ENCODE measurements at regions not wholly inside any gene's neighbourhood (a gene's known extent, or its start where the extent isn't known, plus 50 kb on each side); places are given as distances from the start of the nearest gene placed in this dataset.

- no peak overlapping the region for H2BK5ac ChIP-seq (ENCODE audit: low read length)
- no peak overlapping the region for H3K23ac ChIP-seq (ENCODE audit: low read depth, low read length, poor library complexity)
- peaks cover 0 to 2% of the 10 kb centered on the region in 2 donors for H3K4me1 ChIP-seq (ENCODE audit: control insufficient read depth in 2 of 2, insufficient read depth in 1 of 2, low read depth in 1 of 2, low read length in 2 of 2)
- no peak overlapping the region for H2AK5ac ChIP-seq (ENCODE audit: low read depth, low read length)
- H4K8ac ChIP-seq (ENCODE audit: low read depth, low read length), result no peak overlapping the region
- H2BK15ac ChIP-seq (ENCODE audit: low read length), result no peak overlapping the region
- H2BK120ac ChIP-seq (ENCODE audit: low read depth, low read length), result no peak overlapping the region
- H3K4me2 ChIP-seq (ENCODE audit: insufficient read depth, low read length, poor library complexity, severe bottlenecking), result no peak overlapping the region
- no peaks in the 10 kb centered on the region for H3K79me1 ChIP-seq (ENCODE audit: low read depth, low read length)
- H3K14ac ChIP-seq (ENCODE audit: low read length), result no peak overlapping the region
- no peak overlapping the region for H4K91ac ChIP-seq (ENCODE audit: low read depth, low read length, poor library complexity)
- H3K4me3 ChIP-seq (ENCODE audit: low read length in 2 of 2), result no peak overlapping the region
- H3K18ac ChIP-seq (ENCODE audit: low read length), result no peak overlapping the region
- H3K36me3 ChIP-seq (replicated peaks in 1 of 2; ENCODE audit: control insufficient read depth in 2 of 2, insufficient read depth in 2 of 2, low read length in 2 of 2), result no peaks in the 10 kb centered on the region
- H3K9me3 ChIP-seq (replicated peaks in 1 of 2; ENCODE audit: control insufficient read depth in 2 of 2, insufficient read depth in 1 of 2, low read depth in 1 of 2, low read length in 2 of 2), result no peaks in the 10 kb centered on the region
- DNase-seq (ENCODE audit: low spot score), result no peak
- H3K27ac ChIP-seq (replicated peaks; ENCODE audit: low read length), result no peak overlapping the region
- no peak overlapping the region for H3K9ac ChIP-seq (ENCODE audit: low read depth, low read length, poor library complexity)
- H2BK12ac ChIP-seq (ENCODE audit: low read length), result no peak overlapping the region
- no peaks in the 10 kb centered on the region for H3K27me3 ChIP-seq (ENCODE audit: control insufficient read depth in 3 of 3, insufficient read depth in 3 of 3, low read depth in 1 of 3, low read length in 3 of 3)
- H2AFZ ChIP-seq (ENCODE audit: low read length), result no peak overlapping the region
- no peak overlapping the region for H3K4ac ChIP-seq (ENCODE audit: low read length)
Measured at GRCh38 chr11:24056051-24056450, 440.8 kb upstream of the LUZP2 start.

DNA sequence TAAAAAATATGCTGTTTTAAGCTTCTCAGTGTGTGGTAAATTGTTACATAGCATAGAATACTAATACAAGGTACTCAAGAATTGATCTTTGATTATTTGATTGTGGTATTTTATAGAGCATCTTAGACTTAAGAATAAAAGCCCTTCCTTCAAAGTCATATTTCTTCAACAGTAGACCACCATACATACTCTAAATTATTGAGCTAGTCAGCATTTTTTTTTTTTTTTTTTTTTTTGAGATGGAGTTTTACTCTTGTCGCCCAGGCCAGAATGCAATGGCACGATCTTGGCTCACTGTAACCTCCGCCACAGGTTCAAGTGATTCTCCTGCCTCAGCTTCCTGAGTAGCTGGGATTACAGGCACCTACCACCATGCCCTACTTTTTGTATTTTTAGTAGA lies 436.7 kb upstream of the LUZP2 start:
- Histone ChIP-seq H2AFZ (ENCODE audit: low read length) (no peak overlapping the region), H3K4me1 (ENCODE audit: control insufficient read depth in 2 of 2, insufficient read depth in 1 of 2, low read depth in 1 of 2, low read length in 2 of 2) (peaks cover 2 to 4% of the 10 kb centered on the region in 2 donors), H4K8ac (ENCODE audit: low read depth, low read length) (no peak overlapping the region), H3K9ac (ENCODE audit: low read depth, low read length, poor library complexity) (no peak overlapping the region), H2BK15ac (ENCODE audit: low read length) (no peak overlapping the region), H3K9me3 (replicated peaks in 1 of 2; ENCODE audit: control insufficient read depth in 2 of 2, insufficient read depth in 1 of 2, low read depth in 1 of 2, low read length in 2 of 2) (no peaks in the 10 kb centered on the region), H2AK5ac (ENCODE audit: low read depth, low read length) (no peak overlapping the region), H3K23ac (ENCODE audit: low read depth, low read length, poor library complexity) (no peak overlapping the region), H4K91ac (ENCODE audit: low read depth, low read length, poor library complexity) (no peak overlapping the region), H3K18ac (ENCODE audit: low read length) (no peak overlapping the region), H3K4me3 (ENCODE audit: low read length in 2 of 2) (no peak overlapping the region), H3K27me3 (ENCODE audit: control insufficient read depth in 3 of 3, insufficient read depth in 3 of 3, low read depth in 1 of 3, low read length in 3 of 3) (no peaks in the 10 kb centered on the region), H3K4ac (ENCODE audit: low read length) (no peak overlapping the region), H2BK5ac (ENCODE audit: low read length) (no peak overlapping the region), H2BK12ac (ENCODE audit: low read length) (no peak overlapping the region), H2BK120ac (ENCODE audit: low read depth, low read length) (no peak overlapping the region), H3K14ac (ENCODE audit: low read length) (no peak overlapping the region), H3K4me2 (ENCODE audit: insufficient read depth, low read length, poor library complexity, severe bottlenecking) (no peak overlapping the region), H3K36me3 (replicated peaks in 1 of 2; ENCODE audit: control insufficient read depth in 2 of 2, insufficient read depth in 2 of 2, low read length in 2 of 2) (no peaks in the 10 kb centered on the region), H3K79me1 (ENCODE audit: low read depth, low read length) (no peaks in the 10 kb centered on the region), H3K27ac (replicated peaks; ENCODE audit: low read length) (no peak overlapping the region)
- no CpG with 5 or more reads among the region's 3 CpGs for WGBS, 2 donors (ENCODE audit: extremely low coverage in 2 of 2, insufficient read length in 2 of 2, insufficient replicate concordance in 1 of 2)
- no peak for DNase-seq (ENCODE audit: low spot score)

DNA sequence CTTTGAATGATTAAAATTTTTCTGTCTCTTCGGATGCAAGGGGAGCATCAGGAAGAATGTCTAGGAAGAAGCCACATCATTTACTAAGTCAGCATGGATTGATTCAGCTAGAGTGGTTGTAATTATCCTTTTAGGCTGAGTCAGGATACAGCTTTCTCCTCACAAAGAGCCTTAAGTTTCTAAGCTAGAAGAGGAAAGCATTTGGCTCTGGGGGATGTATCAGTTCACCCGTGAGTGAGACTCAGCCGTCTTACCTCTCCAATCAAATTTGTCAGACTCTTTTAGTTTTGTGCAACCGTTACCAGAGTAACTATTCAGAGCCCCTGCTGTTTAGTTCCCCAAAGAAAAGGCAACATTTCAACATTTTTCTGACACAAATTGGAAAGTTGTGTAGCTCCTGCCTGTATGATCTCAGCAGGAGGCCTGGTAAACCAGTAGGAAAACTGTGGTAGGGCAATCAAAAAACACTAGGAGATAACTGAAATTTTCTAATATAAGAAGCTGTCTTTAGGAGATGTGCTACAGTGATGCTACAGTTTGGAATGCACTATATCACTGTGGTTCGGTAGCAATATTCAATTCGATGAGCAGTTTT lies 432.4 kb upstream of the LUZP2 start:
- no peaks in the 10 kb centered on the region for H3K36me3 ChIP-seq (replicated peaks in 1 of 2; ENCODE audit: control insufficient read depth in 2 of 2, insufficient read depth in 2 of 2, low read length in 2 of 2)
- H2BK12ac ChIP-seq (ENCODE audit: low read length), result no peak overlapping the region
- no peak overlapping the region for H3K14ac ChIP-seq (ENCODE audit: low read length)
- no peaks in the 10 kb centered on the region for H3K9me3 ChIP-seq (replicated peaks in 1 of 2; ENCODE audit: control insufficient read depth in 2 of 2, insufficient read depth in 1 of 2, low read depth in 1 of 2, low read length in 2 of 2)
- H4K91ac ChIP-seq (ENCODE audit: low read depth, low read length, poor library complexity), result no peak overlapping the region
- no peak overlapping the region for H3K18ac ChIP-seq (ENCODE audit: low read length)
- H4K8ac ChIP-seq (ENCODE audit: low read depth, low read length), result no peak overlapping the region
- H2AFZ ChIP-seq (ENCODE audit: low read length), result peak overlapping the region; percentile 75
- H3K27ac ChIP-seq (replicated peaks; ENCODE audit: low read length), result peak overlapping the region; percentile 38
- peaks cover 2 to 4% of the 10 kb centered on the region in 2 donors for H3K4me1 ChIP-seq (ENCODE audit: control insufficient read depth in 2 of 2, insufficient read depth in 1 of 2, low read depth in 1 of 2, low read length in 2 of 2)
- H3K9ac ChIP-seq (ENCODE audit: low read depth, low read length, poor library complexity), result no peak overlapping the region
- H3K4me2 ChIP-seq (ENCODE audit: insufficient read depth, low read length, poor library complexity, severe bottlenecking), result no peak overlapping the region
- no peak overlapping the region for H2BK5ac ChIP-seq (ENCODE audit: low read length)
- no CpG with 5 or more reads among the region's 6 CpGs for WGBS, 2 donors (ENCODE audit: extremely low coverage in 2 of 2, insufficient read length in 2 of 2, insufficient replicate concordance in 1 of 2)
- no peak overlapping the region for H2AK5ac ChIP-seq (ENCODE audit: low read depth, low read length)
- H3K27me3 ChIP-seq (ENCODE audit: control insufficient read depth in 3 of 3, insufficient read depth in 3 of 3, low read depth in 1 of 3, low read length in 3 of 3), result no peaks in the 10 kb centered on the region
- no peak overlapping the region for H3K23ac ChIP-seq (ENCODE audit: low read depth, low read length, poor library complexity)
- H3K79me1 ChIP-seq (ENCODE audit: low read depth, low read length), result no peaks in the 10 kb centered on the region
- H3K4ac ChIP-seq (ENCODE audit: low read length), result no peak overlapping the region
- H2BK15ac ChIP-seq (ENCODE audit: low read length), result no peak overlapping the region
- no peak overlapping the region for H2BK120ac ChIP-seq (ENCODE audit: low read depth, low read length)
- peak; percentile 50 for DNase-seq (ENCODE audit: low spot score)
- no peak overlapping the region for H3K4me3 ChIP-seq (ENCODE audit: low read length in 2 of 2)

- H3K4ac ChIP-seq (ENCODE audit: low read length), result no peak overlapping the region
Measured at GRCh38 chr11:24068197-24068596, 428.7 kb upstream of the LUZP2 start.

More at GRCh38 chr11:24068197-24068596, 428.7 kb upstream of the LUZP2 start:
- H3K27me3 ChIP-seq (ENCODE audit: control insufficient read depth in 3 of 3, insufficient read depth in 3 of 3, low read depth in 1 of 3, low read length in 3 of 3), result no peaks in the 10 kb centered on the region
- H3K14ac ChIP-seq (ENCODE audit: low read length), result no peak overlapping the region
- H3K9me3 ChIP-seq (replicated peaks in 1 of 2; ENCODE audit: control insufficient read depth in 2 of 2, insufficient read depth in 1 of 2, low read depth in 1 of 2, low read length in 2 of 2), result no peaks in the 10 kb centered on the region
- no peak overlapping the region for H2AK5ac ChIP-seq (ENCODE audit: low read depth, low read length)
- no peak overlapping the region for H2AFZ ChIP-seq (ENCODE audit: low read length)
- no peak overlapping the region for H3K27ac ChIP-seq (replicated peaks; ENCODE audit: low read length)
- H3K4me2 ChIP-seq (ENCODE audit: insufficient read depth, low read length, poor library complexity, severe bottlenecking), result no peak overlapping the region
- H2BK12ac ChIP-seq (ENCODE audit: low read length), result no peak overlapping the region
- H3K4me3 ChIP-seq (ENCODE audit: low read length in 2 of 2), result no peak overlapping the region
- H2BK120ac ChIP-seq (ENCODE audit: low read depth, low read length), result no peak overlapping the region
- no peaks in the 10 kb centered on the region for H3K36me3 ChIP-seq (replicated peaks in 1 of 2; ENCODE audit: control insufficient read depth in 2 of 2, insufficient read depth in 2 of 2, low read length in 2 of 2)
- WGBS, 2 donors (ENCODE audit: extremely low coverage in 2 of 2, insufficient read length in 2 of 2, insufficient replicate concordance in 1 of 2), result no CpG with 5 or more reads among the region's 2 CpGs
- H2BK15ac ChIP-seq (ENCODE audit: low read length), result no peak overlapping the region
- H3K79me1 ChIP-seq (ENCODE audit: low read depth, low read length), result no peaks in the 10 kb centered on the region
- no peak overlapping the region for H3K18ac ChIP-seq (ENCODE audit: low read length)
- H4K8ac ChIP-seq (ENCODE audit: low read depth, low read length), result no peak overlapping the region
- no peak overlapping the region for H4K91ac ChIP-seq (ENCODE audit: low read depth, low read length, poor library complexity)
- H2BK5ac ChIP-seq (ENCODE audit: low read length), result no peak overlapping the region
- no peak overlapping the region for H3K23ac ChIP-seq (ENCODE audit: low read depth, low read length, poor library complexity)
- H3K4me1 ChIP-seq (ENCODE audit: control insufficient read depth in 2 of 2, insufficient read depth in 1 of 2, low read depth in 1 of 2, low read length in 2 of 2), result peaks cover 2 to 4% of the 10 kb centered on the region in 2 donors
- H3K9ac ChIP-seq (ENCODE audit: low read depth, low read length, poor library complexity), result no peak overlapping the region
- no peak for DNase-seq (ENCODE audit: low spot score)
